GM18502 (cell line): ENCODE measurements at regions not wholly inside any gene's neighbourhood (a gene's known extent, or its start where the extent isn't known, plus 50 kb on each side); places are given as distances from the start of the nearest gene placed in this dataset.

ENCODE experiments used
- ATAC-seq: cut with Tn5 transposase; IDR thresholded peaks from one replicate; pipeline ENCODE4 v1.9.1; 2021; ENCODE audit warnings: mild to moderate bottlenecking; ENCODE audit not compliant: unreplicated experiment, poor library complexity

GRCh38 chr6:104580452-104580851 lies 279.3 kb downstream of the HACE1 start:
- no peak for ATAC-seq

GRCh38 chr6:104579310-104579863 lies 280.3 kb downstream of the HACE1 start:
- ATAC-seq: no peak

GRCh38 chr6:104575536-104575935 lies 284.2 kb downstream of the HACE1 start:
- no peak for ATAC-seq

GRCh38 chr6:104574135-104574750 lies 285.5 kb downstream of the HACE1 start:
- no peak for ATAC-seq

- no peak for ATAC-seq
Measured at GRCh38 chr6:104573350-104573749, 286.4 kb downstream of the HACE1 start.

- no peak for ATAC-seq
Measured at GRCh38 chr6:104572901-104573300, 286.8 kb downstream of the HACE1 start.

- ATAC-seq: no peak
Measured at GRCh38 chr6:104566411-104566810, 293.3 kb downstream of the HACE1 start.

- ATAC-seq: no peak
Measured at GRCh38 chr6:104563306-104563705, 296.4 kb downstream of the HACE1 start.

GRCh38 chr6:104559435-104560202 lies 300.1 kb downstream of the HACE1 start:
- ATAC-seq: no peak

GRCh38 chr6:104558746-104559145 lies 301.0 kb downstream of the HACE1 start:
- no peak for ATAC-seq

- ATAC-seq: no peak
Measured at GRCh38 chr6:104548297-104548696, 311.4 kb downstream of the HACE1 start.

GRCh38 chr6:104541411-104541810 lies 318.3 kb downstream of the HACE1 start:
- no peak for ATAC-seq

- ATAC-seq: no peak
Measured at GRCh38 chr6:104540743-104541142, 319.0 kb downstream of the HACE1 start.

GRCh38 chr6:104539173-104539572 lies 320.5 kb downstream of the HACE1 start:
- no peak for ATAC-seq

GRCh38 chr6:104537872-104538271 lies 321.8 kb downstream of the HACE1 start:
- no peak for ATAC-seq

- no peak for ATAC-seq
Measured at GRCh38 chr6:104537180-104537579, 322.5 kb downstream of the HACE1 start.

GRCh38 chr6:104532462-104532861 lies 327.3 kb downstream of the HACE1 start:
- no peak for ATAC-seq

- no peak for ATAC-seq
Measured at GRCh38 chr6:104531646-104532045, 328.1 kb downstream of the HACE1 start.

- ATAC-seq: no peak
Measured at GRCh38 chr6:104527761-104528415, 331.8 kb downstream of the HACE1 start.

GRCh38 chr6:104527311-104527710 lies 332.4 kb downstream of the HACE1 start:
- no peak for ATAC-seq

GRCh38 chr6:104526376-104526775 lies 333.3 kb downstream of the HACE1 start:
- ATAC-seq: no peak
